GM19328 (cell line): ENCODE measurements at regions not wholly inside any gene's neighbourhood (a gene's known extent, or its start where the extent isn't known, plus 50 kb on each side); places are given as distances from the start of the nearest gene placed in this dataset.
A peak's percentile ranks its signal among the peaks of the same experiment; 100 is the strongest.
"Not testable (repeated sequence)": the region's sequence is repeated elsewhere in the genome, so short reads cannot be mapped to it uniquely, and the experiment has no call there.

ENCODE experiments used
- ATAC-seq: cut with Tn5 transposase; IDR thresholded peaks from one replicate; pipeline ENCODE4 v1.9.1; 2021; ENCODE audit warnings: mild to moderate bottlenecking, moderate library complexity; ENCODE audit not compliant: unreplicated experiment

DNA sequence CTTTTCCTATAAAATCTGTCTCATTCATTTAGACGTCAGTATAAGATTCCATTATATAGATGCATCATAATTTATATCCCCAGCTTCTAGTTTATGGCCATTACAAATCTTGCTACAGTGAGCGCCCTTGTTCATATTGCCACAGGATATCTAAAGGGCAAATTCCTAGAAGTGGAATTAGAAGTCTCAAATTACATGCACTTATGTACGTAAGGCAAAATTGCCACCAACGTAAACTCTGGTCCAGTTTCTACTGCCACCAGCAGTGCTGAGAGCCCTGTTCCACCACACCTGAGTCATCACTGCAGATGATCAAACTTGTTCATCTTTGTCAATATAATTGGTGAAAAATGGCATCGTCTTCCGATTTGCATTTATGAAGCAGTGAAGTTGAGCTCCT is 90.9 kb upstream of the ID2 start:
- ATAC-seq: no peak

DNA sequence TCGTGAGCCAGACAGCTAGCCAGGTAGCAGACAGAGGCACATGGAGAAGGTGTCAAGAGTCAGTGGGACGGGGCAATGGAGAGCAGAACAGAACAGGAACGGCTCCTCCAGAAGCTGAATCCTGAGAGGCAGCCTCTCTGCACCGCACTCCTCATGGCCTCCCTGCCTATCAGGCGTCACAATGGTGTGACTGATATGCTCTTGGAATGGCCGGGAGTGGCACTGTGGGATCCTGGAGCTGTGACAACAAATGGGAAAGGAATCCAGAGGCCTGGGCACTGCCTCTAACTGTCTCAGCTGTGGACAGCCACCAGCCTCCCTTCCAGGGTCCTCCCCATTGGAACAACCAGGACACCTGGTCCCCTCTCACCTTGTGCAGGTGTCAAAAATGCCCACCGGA is 89.1 kb upstream of the ID2 start:
- ATAC-seq: no peak

DNA sequence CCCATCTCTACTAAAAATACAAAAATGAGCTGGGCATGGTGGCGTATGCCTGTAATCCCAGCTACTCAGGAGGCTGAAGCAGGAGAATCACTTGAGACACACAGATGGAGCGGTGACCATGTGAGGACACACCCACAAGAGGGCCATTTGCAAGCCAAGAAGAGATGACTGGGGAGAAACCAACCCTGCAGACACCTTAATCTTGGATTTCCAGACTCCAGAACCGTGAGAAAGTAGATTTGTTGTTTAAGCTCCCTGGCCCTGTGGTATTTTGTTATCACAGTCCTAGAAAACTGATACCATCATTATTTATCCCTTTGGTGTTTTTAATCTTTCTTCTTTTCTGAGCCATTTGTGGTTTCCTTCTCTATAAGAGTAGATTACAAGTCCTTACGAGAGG is 88.6 kb upstream of the ID2 start:
- ATAC-seq: no peak

DNA sequence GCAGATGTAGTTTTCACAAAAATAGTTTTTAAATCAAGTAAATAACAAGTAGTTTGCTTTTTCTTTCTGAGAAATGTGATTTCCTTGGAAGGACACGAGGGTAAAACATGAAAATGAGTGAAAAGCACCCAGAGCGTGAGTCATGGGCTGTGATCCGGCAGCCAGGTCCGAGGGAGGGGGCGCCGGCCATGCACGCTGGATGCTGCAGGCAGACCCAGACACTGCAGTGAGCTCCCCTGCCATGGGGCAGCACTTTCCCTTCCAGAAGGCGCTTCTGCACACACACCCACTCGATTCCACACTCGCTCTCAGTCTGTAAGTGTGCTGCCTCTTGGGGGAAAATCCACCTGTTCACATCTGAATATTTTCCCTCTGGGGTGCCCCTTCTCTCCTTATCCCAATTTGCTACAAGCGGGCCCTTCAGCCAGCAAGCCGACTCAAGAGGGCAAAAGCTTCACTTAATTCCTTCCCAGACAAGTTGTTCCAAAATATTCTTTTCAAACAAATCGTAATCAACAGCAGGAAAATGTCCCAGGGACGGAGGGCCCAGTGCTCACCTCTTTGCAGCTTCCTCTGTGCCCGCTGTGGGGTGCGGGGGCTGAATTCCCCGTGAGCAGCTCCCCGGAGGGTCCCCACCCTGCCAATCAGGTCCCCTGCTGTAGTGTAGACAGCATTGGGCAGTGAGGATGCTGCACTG is 87.0 kb upstream of the ID2 start:
- ATAC-seq: no peak

DNA sequence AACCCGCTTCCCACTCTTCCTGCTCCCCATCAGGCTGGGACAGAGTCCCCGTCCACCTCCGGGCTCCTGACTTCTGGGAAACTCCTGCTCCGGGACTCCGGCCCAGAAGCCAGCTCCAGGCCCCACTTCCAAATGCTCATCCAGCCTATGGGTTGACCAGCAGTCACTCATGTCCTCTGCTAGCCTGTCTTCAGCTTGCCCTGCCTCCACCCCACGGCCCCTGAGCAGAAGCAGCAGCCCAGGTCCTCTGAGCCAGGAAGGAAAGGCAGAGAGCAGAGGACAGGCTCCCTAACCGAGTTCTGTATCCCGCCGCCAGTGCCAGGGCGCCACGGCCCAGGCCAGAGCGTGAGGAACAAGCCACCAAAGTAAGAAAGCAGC is 86.4 kb upstream of the ID2 start:
- no peak for ATAC-seq

DNA sequence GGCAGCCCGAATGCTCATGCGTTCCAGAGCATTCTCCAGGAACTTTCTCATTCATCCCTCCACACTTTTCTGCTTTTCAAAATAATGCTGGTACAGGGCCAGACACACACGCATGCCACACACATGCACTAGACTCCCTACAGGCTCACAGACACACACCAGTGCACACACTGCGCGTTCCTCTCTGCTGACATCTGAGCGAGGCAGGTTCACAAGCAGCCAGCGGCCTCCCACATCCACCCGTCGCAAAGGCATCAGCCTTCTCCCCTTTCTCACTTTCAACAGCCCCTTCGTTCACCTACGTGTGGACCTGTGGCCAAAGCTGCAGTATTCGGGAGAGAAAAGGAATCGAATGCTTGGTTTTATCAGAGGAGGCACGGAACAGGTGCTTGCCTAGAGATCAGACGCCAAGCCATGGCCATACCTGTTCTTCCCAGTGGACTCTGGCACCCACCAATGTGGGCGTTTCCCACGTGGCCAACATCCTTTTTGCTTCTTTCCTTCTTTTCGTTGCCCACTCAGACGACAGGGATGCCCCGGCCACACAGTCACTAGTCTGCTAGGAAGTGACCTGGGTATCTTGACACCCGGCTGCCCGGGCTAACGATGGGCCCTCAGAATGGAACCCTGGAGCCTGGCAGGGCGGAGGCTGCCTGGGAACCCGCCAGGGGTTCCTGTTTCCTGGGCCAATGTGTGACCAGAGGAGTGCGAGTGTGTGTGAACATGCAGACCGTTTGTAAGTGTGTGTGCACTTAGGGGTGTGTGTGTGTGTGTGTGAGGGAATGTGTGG is 85.8 kb upstream of the ID2 start:
- no peak for ATAC-seq

DNA sequence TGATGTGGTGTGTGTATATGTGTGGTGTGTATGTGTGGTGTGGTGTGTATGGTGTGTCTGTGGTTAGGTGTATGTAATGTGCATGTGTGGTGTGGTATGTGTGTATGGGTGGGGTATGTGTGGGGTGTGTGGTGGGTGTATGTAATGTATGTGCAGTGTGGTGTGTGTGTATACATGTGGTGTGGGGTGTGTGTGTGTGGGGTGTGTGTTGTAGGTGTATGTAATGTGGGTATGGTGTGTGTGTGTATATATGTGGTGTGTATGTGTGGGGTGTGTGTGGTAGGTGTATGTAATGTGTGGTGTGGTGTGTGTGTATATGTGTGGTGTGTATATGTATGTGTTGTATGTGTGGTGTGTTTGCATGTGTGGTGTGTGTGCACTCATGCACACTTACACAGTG is 84.8 kb upstream of the ID2 start:
- no peak for ATAC-seq

DNA sequence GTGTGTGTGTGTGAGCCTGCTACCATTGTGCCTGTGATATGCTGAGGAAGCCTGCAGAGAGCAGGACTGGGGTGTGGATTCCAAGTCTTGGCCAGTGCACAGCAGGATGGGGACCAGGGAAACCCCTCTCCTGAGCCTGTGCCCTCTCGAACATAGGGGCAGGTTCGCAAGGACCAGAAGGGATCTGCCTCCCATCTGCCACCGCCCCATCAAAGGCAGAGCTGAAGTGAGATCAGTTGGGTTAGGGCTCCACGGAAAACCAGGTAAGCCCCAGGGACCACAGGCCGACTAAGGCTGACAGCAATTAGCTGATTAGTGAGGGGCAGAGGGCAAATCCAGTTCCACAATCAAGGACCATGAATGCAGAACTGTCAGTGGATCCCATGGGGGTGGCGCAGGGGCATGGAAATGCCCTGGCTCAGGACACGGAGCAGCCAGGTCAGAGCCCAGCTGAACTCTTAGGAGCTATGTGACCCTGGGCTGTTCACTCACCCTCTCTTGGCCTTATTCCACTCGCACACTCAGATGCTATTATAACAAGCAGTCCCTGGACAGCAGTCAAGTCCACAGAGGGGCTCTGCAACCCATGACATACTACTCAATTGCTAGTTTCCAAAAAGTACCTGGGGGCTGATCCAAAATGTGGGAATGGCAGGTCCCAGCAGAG is 84.2 kb upstream of the ID2 start:
- no peak for ATAC-seq

DNA sequence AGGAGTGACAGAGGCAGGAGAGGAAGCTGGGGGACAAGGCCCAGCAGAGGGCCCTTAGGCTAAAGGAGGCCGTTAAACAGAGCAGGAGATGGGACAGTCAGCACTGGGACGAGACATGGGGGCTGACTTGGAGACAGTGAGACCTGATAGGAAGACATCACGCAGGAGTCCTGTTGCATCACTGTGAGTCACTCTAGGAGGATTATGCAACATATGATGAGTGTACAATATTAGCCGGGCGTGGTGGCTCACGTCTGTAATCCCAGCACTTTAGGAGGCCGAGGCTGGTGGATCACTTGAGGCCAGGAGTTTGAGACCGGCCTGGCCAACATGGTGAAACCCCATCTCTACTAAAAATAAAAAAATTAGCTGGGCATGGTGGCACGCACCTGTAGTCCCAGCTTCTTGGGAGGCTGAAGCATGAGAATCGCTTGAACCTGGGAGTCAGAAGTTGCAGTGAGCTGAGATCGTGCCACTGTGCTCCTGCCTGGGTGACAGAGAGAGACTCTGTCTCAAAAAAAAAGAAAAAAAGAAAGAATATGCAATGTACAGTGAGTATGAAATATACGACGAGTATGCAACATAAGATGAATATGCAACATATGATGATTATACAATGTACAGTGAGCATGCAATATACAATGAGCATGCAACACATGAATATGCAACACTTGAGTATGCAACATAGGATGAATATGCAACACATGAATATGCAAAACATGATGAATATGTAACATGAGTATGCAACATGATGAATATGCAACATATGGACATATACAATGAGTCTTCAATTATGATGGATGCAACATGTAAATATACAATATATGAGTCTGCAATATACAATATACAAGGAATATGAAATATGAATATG is 83.3 kb upstream of the ID2 start:
- no peak for ATAC-seq

DNA sequence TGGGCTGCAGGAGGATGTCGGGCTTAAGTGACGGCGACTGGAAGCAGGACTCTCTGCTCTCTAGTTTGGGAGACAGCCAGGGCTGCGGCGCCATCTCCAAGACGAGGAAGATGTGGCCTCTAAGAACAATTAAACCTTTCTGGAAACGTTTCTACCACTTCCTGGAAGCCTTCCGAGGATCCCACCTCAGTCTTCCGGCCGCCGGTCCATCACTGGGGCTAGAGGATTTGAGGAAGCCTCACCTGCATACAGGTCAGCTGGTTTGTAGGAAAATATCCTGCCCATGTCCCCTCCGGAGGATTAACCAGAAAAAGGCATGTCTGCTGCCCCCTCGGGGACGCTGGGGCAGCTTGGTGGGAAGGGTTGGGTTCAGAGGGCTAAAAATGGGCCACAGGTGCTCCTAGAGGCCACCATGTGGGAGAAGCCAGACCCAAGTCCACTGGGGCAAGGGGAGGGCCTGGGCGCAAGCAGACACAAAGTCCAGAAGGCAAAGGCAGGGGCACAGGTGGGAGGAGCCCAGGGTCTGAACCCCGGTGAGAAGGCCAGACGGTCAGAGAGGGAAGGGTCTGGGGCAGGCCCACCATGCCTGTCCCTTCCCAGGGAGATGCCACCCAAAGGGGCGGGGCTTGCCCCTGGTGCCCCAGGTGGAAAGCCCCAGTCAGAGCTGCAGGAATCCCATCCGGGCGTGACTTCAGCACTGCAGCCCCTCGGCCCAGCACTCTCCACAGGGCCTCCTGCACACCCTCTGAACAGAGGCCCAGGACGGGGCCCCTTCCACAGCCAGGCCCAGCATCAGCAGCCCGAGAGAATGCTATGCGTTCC is 82.2 kb upstream of the ID2 start:
- no peak for ATAC-seq

DNA sequence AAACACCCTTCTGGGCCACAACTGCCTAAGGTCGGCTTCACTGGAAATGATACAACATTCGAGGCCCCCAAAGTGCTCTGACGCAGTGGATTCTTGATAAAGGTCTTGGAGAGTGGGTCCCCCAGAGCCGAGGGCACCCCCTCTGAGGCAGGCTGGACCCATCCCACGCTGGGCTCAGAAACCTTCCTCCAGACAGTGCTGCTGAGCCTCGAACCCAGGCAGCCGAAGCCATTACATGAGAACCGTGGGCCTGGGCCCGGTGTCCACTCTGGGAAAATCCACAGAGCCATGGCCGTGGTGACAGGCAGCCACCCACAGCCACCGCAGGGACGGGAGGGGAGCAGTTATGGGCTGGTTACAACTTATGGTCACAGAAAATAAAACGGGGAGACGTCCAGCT is 81.4 kb upstream of the ID2 start:
- ATAC-seq: no peak

DNA sequence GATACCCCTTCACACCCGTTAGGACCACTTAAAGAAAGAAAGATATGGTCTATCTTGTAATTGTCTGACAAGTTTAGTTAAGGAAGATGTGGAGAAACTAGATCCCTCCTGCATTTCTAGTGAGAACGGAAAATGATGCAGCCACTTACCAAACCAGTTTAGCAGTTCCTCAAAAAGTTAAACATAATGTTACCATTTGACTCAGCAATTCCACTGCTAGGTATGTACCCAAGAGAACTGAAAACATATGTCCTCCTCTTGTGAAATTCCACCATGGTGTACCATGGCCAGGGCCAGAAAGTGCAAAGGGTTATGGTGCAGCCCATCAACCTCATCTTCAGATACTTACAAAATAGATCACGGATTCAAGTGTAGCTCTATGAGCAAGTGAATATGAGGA is 79.0 kb upstream of the ID2 start:
- ATAC-seq: no peak

DNA sequence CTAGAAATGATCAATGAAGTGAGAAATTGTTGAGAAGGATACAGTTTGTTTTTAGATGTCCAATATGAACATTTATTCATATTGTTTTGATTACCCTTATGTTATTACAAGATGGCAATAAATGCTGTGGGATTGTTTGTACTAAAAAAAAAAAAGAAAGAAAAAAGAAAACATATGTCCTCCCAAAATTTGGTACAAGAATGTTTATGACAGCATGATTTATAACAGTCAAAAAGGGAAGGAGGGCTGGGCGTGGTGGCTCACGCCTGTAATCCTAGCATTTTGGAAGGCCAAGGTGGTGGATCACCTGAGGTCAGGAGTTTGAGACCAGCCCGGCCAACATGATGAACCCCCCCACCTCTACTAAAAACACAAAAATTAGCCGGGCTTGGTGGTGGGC is 78.5 kb upstream of the ID2 start:
- not testable (repeated sequence) for ATAC-seq

DNA sequence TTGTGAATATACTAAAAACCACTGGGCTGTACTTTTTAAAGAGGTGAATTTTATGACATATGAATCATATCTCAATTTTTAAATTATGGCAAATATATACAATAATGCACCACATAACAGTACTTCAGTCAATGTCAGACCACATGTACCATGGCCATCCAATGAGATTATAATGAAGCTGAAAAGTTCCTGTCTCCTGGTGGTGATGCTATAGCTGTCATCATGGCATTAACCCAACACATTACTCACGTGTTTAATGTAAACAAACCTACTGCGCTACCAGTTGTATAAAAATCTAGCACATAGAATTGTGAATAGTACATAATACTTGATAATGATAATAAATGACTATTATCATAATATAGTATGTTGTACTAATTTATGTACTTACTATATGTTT is 77.6 kb upstream of the ID2 start:
- ATAC-seq: no peak

DNA sequence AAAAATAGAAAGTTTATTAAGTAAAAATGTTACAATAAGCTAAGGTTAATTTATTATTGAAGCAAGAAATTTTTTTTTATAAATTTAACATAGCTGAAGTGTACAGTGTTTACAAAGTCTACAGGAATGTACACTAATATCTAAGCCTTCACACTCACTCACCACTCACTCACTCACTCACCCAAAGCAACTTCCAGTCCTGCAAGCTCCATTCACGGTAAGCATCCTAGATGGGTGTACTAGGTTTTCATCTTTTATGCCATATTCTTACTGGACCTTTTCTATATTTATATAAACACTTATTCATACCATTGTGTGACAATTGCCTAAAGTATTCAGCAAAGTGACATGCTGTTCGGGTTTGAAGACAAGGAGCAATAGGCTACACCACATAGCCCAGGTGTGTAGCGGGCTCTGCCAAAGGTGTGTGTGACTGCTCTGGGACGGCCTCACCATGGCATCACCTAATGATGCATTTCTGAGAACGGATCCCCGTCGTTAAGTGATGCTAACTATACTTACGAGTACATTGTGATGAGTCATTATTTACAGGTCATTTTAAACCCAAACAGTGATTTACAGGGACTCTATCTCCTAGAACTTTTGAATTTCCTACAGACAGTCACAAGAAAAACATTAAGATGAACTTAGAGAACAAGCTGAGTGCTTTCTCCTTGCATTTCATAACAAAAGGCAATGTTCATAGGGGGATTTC is 76.3 kb upstream of the ID2 start:
- ATAC-seq: no peak

DNA sequence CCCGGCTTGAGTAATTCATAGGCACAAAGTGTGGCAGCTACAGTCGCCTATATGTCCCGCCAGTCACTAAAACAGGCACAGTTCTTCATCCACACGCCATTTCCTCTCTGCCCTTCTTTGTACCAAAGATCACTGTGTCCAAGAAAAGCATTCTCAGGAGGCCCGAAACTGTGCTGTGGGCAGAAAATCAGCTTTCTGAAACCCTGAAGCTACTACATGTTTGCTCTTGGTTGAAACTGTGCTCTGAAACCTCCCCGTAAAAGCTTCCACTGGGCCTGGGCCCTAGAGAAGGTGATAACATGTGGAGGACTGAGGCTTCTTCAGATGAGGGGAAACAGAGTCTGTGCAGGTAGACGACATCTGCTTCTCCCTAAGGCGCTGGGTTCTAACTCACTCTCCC is 75.6 kb upstream of the ID2 start:
- ATAC-seq: peak; percentile 73

DNA sequence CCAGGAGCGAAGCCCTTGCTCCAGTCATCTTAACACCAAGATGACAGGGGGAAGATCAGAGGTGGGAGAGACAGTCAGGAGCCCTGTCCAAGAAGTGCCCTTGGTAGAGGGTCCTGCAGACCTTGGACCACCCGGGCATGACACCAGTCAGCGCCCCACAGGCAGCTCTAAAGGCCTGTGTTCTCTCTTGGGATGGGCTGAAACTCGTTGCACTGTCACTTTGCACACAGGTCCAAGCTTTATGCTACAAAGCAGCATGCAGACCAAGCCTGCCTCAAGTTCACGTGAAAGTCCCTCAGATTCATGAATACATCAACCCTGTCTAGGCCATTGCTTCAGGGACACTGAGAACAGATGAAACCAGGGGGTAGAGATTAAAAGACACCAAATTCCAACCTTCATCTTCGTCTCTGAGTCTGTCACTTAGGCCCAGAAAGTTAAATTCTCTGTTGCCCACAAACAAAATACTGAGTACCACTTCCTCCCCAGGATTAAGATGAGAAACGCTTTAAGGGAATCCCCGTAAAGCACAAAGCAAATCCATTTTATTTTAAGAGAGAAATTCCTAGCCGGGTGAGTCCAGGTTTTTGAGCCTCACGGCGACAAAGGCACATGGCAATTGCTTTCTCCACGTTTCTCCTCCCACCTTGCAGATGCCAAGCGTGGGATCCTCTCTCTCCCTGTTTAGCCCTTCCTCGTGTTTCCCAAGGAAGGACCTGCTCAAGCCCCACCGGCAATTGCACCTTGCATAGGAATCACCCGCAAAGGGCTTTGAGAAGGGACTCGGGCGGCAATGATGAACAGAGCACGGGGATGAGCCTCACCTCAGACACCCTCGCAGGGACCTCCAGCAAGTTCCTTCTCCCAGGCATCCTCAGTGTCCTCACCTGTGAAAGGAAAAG is 75.0 kb upstream of the ID2 start:
- peak; percentile 19 for ATAC-seq

DNA sequence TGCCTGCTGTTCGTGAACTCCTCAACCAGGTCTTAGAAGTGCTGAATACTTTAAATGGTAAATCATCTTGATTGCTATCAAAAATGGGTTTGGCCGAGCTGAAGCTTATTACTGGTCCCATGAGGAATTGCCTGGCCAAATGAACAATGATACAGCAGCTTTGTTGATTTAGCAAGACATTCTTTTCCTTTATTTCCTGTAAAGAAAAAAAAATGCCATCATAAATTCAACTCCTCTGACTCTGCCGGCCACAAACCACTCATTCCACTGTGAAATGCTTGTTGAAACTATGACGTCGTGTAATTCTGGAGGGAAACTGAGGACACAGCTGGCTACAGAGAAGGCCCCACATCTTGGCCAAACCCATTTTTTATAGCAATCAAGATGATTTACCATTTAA is 74.2 kb upstream of the ID2 start:
- ATAC-seq: no peak
